Endodermal cell (in vitro differentiated cells): ENCODE measurements at regions not wholly inside any gene's neighbourhood (a gene's known extent, or its start where the extent isn't known, plus 50 kb on each side); places are given as distances from the start of the nearest gene placed in this dataset.

Experiments
- DNase-seq: peaks from one replicate; pipeline ENCODE4 v3.0.0-alpha.2; 2017
- H3K27ac ChIP-seq: 2 replicates; pipeline ENCODE4 v1.5.1; 2013; ENCODE audit warnings: mild to moderate bottlenecking, low read depth, low read length, moderate library complexity
- H3K27me3 ChIP-seq: 2 replicates; pipeline ENCODE4 v1.6.1; 2013; ENCODE audit warnings: mild to moderate bottlenecking, low read length, moderate library complexity; ENCODE audit not compliant: insufficient read depth, control insufficient read depth, poor library complexity, severe bottlenecking
- H3K36me3 ChIP-seq: 2 replicates; pipeline ENCODE4 v1.7.0; 2013; ENCODE audit warnings: mild to moderate bottlenecking, low read length, moderate library complexity; ENCODE audit not compliant: control insufficient read depth, insufficient read depth
- H3K4me1 ChIP-seq: one replicate; pipeline ENCODE4 v1.7.0; 2013; ENCODE audit warnings: low read length; ENCODE audit not compliant: control insufficient read depth, insufficient read depth
- H3K4me3 ChIP-seq: 2 replicates; pipeline ENCODE4 v1.5.1; 2013; ENCODE audit warnings: mild to moderate bottlenecking, low read length, moderate library complexity
- H3K9ac ChIP-seq: 2 replicates; pipeline ENCODE4 v1.6.1; 2013; ENCODE audit warnings: mild to moderate bottlenecking, low read length, moderate library complexity; ENCODE audit not compliant: poor library complexity, severe bottlenecking; ENCODE audit errors: extremely low read depth
- H3K9me3 ChIP-seq: 2 replicates; pipeline ENCODE4 v1.6.1; 2013; ENCODE audit warnings: mild to moderate bottlenecking, low read length, moderate library complexity; ENCODE audit not compliant: control insufficient read depth
- H3K27ac Mint-ChIP-seq: 2 replicates; pipeline ENCODE4 v1.8.0; 2020; ENCODE audit warnings: mixed read lengths
- H3K27me3 Mint-ChIP-seq: 2 replicates; pipeline ENCODE4 v1.8.0; 2021; ENCODE audit warnings: mild to moderate bottlenecking, mixed read lengths; ENCODE audit not compliant: insufficient read depth
- H3K36me3 Mint-ChIP-seq: 2 replicates; pipeline ENCODE4 v1.8.0; 2020; ENCODE audit warnings: low read depth, mixed read lengths
- H3K4me1 Mint-ChIP-seq: 2 replicates; pipeline ENCODE4 v1.8.0; 2020; ENCODE audit warnings: mixed read lengths
- H3K4me3 Mint-ChIP-seq: 2 replicates; pipeline ENCODE4 v1.8.0; 2020; ENCODE audit warnings: mild to moderate bottlenecking, moderate library complexity, mixed read lengths
- H3K9me3 Mint-ChIP-seq: 2 replicates; pipeline ENCODE4 v1.8.0; 2020; ENCODE audit warnings: mild to moderate bottlenecking, mixed read lengths
- WGBS, 2 experiments: methylation state at CpG; one replicate each; pipeline versions ENCODE4 v1.1.5 to v1.1.7; 2013; ENCODE audit warnings: missing lambda C conversion rate in 2 of 2, mixed read lengths in 1 of 2; ENCODE audit not compliant: insufficient coverage in 1 of 2, insufficient read length in 1 of 2; 5-methylcytosine and 5-hydroxymethylcytosine counted together
- TF ChIP-seq, protein P1 (sequence below): fragments of 200-600 bp; sonication (generic); conservative IDR thresholded peaks from 2 replicates; pipeline ENCODE4 v1.5.0; 2021; ENCODE audit warnings: antibody characterized with exemption, mild to moderate bottlenecking

DNA sequence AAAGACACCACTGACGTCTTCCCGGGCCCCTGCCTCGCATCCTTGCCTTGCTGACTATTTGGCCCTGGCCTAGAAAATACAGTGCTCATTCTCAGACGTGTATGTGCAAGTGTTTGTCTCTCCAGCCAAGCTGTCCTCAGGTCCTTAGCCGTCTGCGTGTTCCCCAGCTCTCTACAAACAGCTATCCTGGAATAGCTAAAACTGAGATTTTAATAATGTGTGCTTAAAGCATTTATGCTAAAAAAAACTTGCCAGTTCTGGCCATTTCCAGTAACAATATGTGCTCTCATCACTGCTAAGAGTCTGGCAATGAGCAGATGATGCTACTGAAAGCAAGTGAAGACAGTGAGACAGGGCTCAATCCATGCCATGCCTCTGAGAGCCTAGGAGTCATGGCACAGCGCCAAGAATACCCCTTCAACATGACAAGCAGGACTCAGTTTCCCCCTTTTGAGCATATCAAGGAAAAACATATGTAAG lies 55.7 kb downstream of the IRF2BP2 start:
- Histone ChIP-seq H3K36me3 (no peaks in the 10 kb centered on the region), H3K27ac (no peak overlapping the region), H3K4me1 (peaks cover 6% of the 10 kb centered on the region), H3K9me3 (no peaks in the 10 kb centered on the region), H3K9ac (no peak overlapping the region), H3K27me3 (no peaks in the 10 kb centered on the region), H3K4me3 (no peak overlapping the region)
- Mint-ChIP-seq H3K27me3 (no peaks in the 10 kb centered on the region), H3K4me3 (no peak overlapping the region), H3K36me3 (no peaks in the 10 kb centered on the region), H3K27ac (no peak overlapping the region), H3K4me1 (peaks cover 12% of the 10 kb centered on the region), H3K9me3 (no peaks in the 10 kb centered on the region)
- DNase-seq: peak; percentile 34
- 90 to 98% methylated on average over 5 to 7 of the region's 7 CpGs for WGBS, 2 experiments
- TF ChIP-seq, protein P1, sequence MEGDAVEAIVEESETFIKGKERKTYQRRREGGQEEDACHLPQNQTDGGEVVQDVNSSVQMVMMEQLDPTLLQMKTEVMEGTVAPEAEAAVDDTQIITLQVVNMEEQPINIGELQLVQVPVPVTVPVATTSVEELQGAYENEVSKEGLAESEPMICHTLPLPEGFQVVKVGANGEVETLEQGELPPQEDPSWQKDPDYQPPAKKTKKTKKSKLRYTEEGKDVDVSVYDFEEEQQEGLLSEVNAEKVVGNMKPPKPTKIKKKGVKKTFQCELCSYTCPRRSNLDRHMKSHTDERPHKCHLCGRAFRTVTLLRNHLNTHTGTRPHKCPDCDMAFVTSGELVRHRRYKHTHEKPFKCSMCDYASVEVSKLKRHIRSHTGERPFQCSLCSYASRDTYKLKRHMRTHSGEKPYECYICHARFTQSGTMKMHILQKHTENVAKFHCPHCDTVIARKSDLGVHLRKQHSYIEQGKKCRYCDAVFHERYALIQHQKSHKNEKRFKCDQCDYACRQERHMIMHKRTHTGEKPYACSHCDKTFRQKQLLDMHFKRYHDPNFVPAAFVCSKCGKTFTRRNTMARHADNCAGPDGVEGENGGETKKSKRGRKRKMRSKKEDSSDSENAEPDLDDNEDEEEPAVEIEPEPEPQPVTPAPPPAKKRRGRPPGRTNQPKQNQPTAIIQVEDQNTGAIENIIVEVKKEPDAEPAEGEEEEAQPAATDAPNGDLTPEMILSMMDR: no peak

DNA sequence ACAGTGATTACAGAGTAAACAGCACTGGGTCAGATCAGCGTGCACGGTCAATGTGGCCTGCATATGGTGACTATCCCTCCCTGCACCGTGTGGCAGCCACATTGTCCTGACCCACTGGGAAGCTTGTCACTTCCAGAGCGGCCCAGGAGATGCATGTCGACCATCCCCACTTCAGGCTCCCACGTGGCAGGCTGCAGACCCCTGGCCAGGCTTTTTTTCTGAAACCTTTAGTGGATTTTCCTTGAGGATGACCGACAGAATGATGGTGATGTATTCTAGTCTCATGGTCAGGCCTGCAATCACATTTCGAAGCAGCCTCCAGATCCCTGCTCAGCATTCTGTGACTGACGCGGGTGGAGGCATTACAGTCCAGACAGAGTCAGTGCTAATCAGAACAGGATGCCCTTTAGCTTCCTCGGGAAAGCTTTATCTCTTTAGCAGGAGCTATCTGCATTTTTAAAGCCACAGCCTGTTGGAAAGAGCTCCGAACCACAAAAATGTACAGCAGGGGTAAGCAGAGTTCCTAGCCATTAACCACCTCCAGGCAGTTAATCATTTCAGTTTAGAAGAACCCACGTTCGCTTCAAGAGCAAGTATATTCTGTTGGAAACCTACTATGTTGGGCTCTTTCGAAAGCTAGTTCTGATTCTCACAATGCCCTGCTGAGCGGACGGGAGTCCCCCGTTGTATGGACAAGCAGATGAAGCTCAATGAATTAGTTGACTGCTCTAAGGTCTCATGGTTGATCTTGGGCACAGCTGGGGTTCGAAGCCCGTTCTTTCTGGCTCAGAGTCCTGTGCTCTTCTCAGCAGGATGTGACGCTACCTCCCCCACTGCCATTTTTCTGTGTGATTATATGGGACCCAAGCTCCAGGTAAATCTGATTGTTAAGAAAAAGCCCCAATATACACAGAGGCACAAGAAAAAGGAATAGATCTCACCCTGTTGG lies 56.5 kb downstream of the IRF2BP2 start:
- Histone ChIP-seq H3K27me3 (no peaks in the 10 kb centered on the region), H3K27ac (no peak overlapping the region), H3K4me1 (peaks cover 6% of the 10 kb centered on the region), H3K36me3 (no peaks in the 10 kb centered on the region), H3K4me3 (no peak overlapping the region), H3K9ac (no peak overlapping the region), H3K9me3 (no peaks in the 10 kb centered on the region)
- no peak overlapping the region for H3K27ac Mint-ChIP-seq
- no peaks in the 10 kb centered on the region for H3K27me3 Mint-ChIP-seq
- H3K4me3 Mint-ChIP-seq: no peak overlapping the region
- peak; percentile 39 for DNase-seq
- H3K36me3 Mint-ChIP-seq: no peaks in the 10 kb centered on the region
- peaks cover 12% of the 10 kb centered on the region for H3K4me1 Mint-ChIP-seq
- WGBS, 2 experiments: 85 to 87% methylated on average over 18 to 21 of the region's 21 CpGs
- H3K9me3 Mint-ChIP-seq: no peaks in the 10 kb centered on the region
- TF ChIP-seq, protein P1: no peak

DNA sequence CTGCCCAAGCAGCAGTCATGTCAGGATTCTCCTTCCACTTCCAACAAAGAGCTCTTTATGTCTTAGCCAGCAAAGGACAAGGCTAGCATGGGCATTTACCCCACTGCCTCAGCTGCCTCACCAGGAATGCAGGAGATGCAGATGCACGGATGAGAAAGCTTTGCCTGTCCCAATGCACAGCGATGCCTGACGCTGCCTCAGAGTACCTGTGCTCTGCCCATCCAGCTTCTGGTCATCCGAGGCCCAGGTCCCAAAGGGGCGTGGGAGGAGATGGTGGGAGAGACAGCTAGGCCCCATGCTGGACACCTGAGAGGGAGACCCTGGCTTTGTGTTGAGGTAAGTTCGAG lies 59.0 kb downstream of the IRF2BP2 start:
- no peaks in the 10 kb centered on the region for H3K36me3 Mint-ChIP-seq
- no peaks in the 10 kb centered on the region for H3K27me3 Mint-ChIP-seq
- Histone ChIP-seq H3K9me3 (no peaks in the 10 kb centered on the region), H3K9ac (no peak overlapping the region), H3K4me1 (peaks cover 16% of the 10 kb centered on the region), H3K27me3 (no peaks in the 10 kb centered on the region), H3K36me3 (no peaks in the 10 kb centered on the region), H3K27ac (peak overlapping the region; percentile 31), H3K4me3 (no peak overlapping the region)
- no peak for DNase-seq
- no peak overlapping the region for H3K4me3 Mint-ChIP-seq
- no peaks in the 10 kb centered on the region for H3K9me3 Mint-ChIP-seq
- no peak overlapping the region for H3K27ac Mint-ChIP-seq
- 96 to 100% methylated on average over 6 of the region's 6 CpGs for WGBS, 2 experiments
- peaks cover 22% of the 10 kb centered on the region for H3K4me1 Mint-ChIP-seq
- TF ChIP-seq, protein P1: no peak
